ENCODE measurements at regions not wholly inside any gene's neighbourhood (a gene's known extent, or its start where the extent isn't known, plus 50 kb on each side); places are given as distances from the start of the nearest gene placed in this dataset.
A peak's percentile ranks its signal among the peaks of the same experiment; 100 is the strongest.

DNA sequence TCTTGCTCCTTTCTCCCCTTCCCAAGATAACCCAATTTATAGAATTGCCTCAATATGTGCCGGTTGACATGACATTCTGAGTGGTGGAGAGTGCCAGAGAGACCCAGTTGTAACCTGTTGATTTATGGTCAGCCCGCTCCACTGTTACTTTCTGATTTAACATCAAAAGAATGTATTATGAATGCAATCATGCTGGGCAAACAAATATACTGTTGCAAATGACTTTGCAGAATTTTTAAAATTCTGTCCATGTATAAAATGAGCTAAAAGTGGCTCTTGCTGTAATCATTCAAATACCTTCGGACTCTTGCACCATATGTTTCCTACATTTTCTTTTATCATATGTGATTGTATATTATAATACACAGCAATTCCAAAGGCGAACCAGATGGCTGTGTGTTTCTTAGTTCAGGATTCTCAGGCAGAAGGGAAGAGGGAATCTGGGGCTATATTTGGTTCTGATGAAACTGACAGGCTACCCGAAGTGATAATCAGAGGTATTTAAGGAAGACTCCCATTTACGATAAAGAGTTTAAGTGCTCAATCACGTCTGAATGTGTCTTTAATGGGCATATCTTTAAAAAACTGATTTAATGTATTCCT, 131.7 kb downstream of the CLCN4 start:
- DNase-seq (ENCODE audit: low read depth): peak; percentile 9
- in situ Hi-C loops (cut with HindIII; ENCODE audit: low sequenced_read_pairs): no loop called here

DNA sequence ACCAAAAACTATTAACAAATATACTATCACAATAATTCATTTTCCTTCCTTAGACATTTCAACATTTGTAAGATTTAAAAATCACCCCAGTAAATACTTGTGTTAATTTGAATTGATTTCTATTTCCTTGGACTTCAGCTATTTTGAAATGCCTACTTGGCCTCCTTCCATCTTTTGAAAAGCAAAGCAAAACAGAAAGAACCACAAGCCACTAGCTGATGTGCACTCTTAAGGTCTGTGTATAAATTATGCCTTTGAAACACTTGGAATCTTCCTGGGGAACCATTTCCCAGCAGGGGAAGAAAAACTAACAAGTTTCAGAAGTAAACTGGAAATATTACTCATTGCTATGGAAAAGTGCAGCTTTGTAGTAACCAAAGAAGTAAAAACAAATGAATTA, 139.8 kb downstream of the CLCN4 start:
- no peak overlapping the region for H3K4me3 ChIP-seq (ENCODE audit: low read depth, low read length)
- TF ChIP-seq, protein P1, sequence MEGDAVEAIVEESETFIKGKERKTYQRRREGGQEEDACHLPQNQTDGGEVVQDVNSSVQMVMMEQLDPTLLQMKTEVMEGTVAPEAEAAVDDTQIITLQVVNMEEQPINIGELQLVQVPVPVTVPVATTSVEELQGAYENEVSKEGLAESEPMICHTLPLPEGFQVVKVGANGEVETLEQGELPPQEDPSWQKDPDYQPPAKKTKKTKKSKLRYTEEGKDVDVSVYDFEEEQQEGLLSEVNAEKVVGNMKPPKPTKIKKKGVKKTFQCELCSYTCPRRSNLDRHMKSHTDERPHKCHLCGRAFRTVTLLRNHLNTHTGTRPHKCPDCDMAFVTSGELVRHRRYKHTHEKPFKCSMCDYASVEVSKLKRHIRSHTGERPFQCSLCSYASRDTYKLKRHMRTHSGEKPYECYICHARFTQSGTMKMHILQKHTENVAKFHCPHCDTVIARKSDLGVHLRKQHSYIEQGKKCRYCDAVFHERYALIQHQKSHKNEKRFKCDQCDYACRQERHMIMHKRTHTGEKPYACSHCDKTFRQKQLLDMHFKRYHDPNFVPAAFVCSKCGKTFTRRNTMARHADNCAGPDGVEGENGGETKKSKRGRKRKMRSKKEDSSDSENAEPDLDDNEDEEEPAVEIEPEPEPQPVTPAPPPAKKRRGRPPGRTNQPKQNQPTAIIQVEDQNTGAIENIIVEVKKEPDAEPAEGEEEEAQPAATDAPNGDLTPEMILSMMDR (IDR thresholded peaks at IDR 0.05; ENCODE audit: low read depth, low read length, missing control alignments): no peak
- in situ Hi-C loops (cut with HindIII; ENCODE audit: low sequenced_read_pairs): no loop called here
- peak; percentile 83 for DNase-seq (ENCODE audit: low read depth)

More for the DNA sequence above, 131.7 kb downstream of the CLCN4 start:
- H3K4me3 ChIP-seq (ENCODE audit: low read depth, low read length): no peak overlapping the region
- TF ChIP-seq, protein P1 (IDR thresholded peaks at IDR 0.05; ENCODE audit: low read depth, low read length, missing control alignments): no peak

- in situ Hi-C loops (cut with HindIII; ENCODE audit: low sequenced_read_pairs): no loop called here
- TF ChIP-seq, protein P1 (IDR thresholded peaks at IDR 0.05; ENCODE audit: low read depth, low read length, missing control alignments): no peak
- no peak overlapping the region for H3K4me3 ChIP-seq (ENCODE audit: low read depth, low read length)
- DNase-seq (ENCODE audit: low read depth): no peak
Observed at GRCh38 chrX:10310511-10310910, 153.7 kb downstream of the CLCN4 start.

DNA sequence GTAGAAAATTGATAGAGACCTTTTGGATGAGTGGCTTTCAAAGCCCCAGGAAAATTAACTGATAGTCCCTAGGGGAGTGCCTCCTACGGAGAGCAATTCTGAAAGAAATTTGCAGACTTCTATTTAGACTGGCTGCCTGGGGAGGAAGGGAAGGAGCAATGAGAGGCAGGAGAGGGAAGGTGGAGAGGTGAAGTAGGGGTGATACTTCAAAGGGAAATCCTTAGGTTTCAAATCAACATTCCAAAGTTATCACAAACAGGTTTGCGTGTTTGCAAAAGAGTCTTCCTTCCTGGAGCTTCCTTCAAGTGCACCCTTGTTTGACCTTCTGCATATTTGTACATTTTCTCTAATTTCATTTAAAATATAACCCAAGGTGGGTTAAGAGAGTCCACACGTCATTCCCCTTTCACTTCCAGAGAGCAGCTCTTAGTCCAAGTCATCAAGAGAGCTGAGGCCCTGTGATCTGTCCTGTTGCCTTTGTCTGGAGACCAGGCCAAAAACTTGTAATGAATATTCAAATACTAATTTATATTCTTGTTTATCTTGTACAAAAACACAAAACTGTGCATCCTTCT, 157.8 kb downstream of the CLCN4 start:
- TF ChIP-seq, protein P1 (IDR thresholded peaks at IDR 0.05; ENCODE audit: low read depth, low read length, missing control alignments): no peak
- in situ Hi-C loops (cut with HindIII; ENCODE audit: low sequenced_read_pairs): no loop called here
- DNase-seq (ENCODE audit: low read depth): no peak
- H3K4me3 ChIP-seq (ENCODE audit: low read depth, low read length): no peak overlapping the region

- TF ChIP-seq, protein P1 (IDR thresholded peaks at IDR 0.05; ENCODE audit: low read depth, low read length, missing control alignments): no peak
- in situ Hi-C loops (cut with HindIII; ENCODE audit: low sequenced_read_pairs): no loop called here
- no peak overlapping the region for H3K4me3 ChIP-seq (ENCODE audit: low read depth, low read length)
- DNase-seq (ENCODE audit: low read depth): no peak
Observed at GRCh38 chrX:10325611-10326010, 168.8 kb downstream of the CLCN4 start.

- in situ Hi-C loops (cut with HindIII; ENCODE audit: low sequenced_read_pairs): no loop called here
- no peak for DNase-seq (ENCODE audit: low read depth)
- TF ChIP-seq, protein P1 (IDR thresholded peaks at IDR 0.05; ENCODE audit: low read depth, low read length, missing control alignments): peak; percentile 41
- H3K4me3 ChIP-seq (ENCODE audit: low read depth, low read length): no peak overlapping the region
Observed at GRCh38 chrX:10326578-10326977, 169.8 kb downstream of the CLCN4 start.
